ENCODE measurements at regions not wholly inside any gene's neighbourhood (a gene's known extent, or its start where the extent isn't known, plus 50 kb on each side); places are given as distances from the start of the nearest gene placed in this dataset.
A peak's percentile ranks its signal among the peaks of the same experiment; 100 is the strongest.

DNA sequence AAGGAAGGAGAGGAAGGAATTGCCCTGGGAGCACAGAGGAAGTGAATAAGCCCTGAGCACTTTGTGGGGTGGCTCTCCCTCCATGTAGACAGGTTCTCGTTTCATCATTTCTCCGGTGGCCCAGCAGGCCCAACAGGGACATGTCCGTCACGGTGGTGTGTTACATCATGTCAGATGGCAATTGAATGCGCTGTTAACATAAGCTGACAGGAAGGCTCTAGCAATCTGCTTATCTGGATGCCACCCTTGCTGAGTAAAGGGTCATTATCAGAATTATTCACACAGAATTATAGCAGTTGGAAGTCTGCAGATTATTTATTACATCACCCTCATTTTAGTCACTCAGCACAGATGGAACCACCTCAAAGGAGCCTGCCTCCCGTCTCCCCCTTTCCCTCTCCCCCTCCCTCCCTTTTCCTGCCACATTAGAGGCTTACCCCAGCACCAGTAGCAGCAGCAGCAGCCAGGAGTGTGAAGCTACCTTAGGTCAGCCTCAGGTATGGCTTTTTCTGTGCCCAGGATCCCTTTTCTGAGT is 124.3 kb upstream of the TRIM2 start:
- Histone ChIP-seq H3K27ac (ENCODE audit: insufficient read depth, low read length, poor library complexity, severe bottlenecking) (no peak overlapping the region), H3K4me3 (ENCODE audit: low read depth, low read length) (no peak overlapping the region), H3K27me3 (ENCODE audit: control insufficient read depth, insufficient read depth, low read length) (peaks cover 4% of the 10 kb centered on the region), H3K9me3 (ENCODE audit: control insufficient read depth in 2 of 2, low read length in 2 of 2) (no peaks in the 10 kb centered on the region), H3K36me3 (ENCODE audit: control insufficient read depth, insufficient read depth, low read length) (no peaks in the 10 kb centered on the region), H3K4me1 (ENCODE audit: control insufficient read depth, insufficient read depth, low read length, poor library complexity, severe bottlenecking) (peaks cover 22% of the 10 kb centered on the region)
- no peak for ATAC-seq (ENCODE audit: low read depth in 2 of 2)
- Mint-ChIP-seq H3K27me3 (peaks cover 15% of the 10 kb centered on the region), H3K4me1 (peaks cover 8 to 48% (median 19%) of the 10 kb centered on the region in 4 donors), H3K36me3 (no peaks in the 10 kb centered on the region), H3K27ac (peak overlapping the region in 1 of 3 donors; percentile 24), H3K4me3 (no peak overlapping the region), H3K9me3 (no peaks in the 10 kb centered on the region)
- DNase-seq = no peak

DNA sequence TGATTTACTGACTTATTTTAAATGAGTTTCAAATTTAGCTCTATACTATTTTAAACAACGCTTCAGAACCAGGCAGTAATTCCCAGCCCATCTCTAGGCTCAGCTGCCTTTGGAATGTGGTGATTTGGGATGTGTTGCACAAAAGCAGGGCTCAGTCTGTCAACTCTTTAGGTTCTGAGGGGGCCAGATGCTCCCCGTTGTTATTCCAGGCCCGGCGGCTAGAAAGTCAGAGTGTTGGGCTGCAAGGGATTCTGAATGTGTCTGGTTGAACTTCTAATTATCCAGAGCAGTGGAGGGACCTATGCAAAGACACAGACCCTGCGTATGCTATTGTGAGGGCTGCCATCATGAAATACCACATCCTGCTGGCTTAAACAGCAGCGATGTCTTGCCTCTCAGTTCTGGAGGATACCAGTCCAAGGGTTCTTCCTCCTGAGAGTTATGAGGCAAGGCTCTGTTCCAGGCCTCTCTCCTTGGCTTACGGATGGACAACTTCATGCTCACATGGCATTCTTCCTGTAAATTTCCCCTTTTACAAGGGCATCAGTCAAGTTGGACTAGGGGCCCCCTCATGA is 123.2 kb upstream of the TRIM2 start:
- peaks cover 4% of the 10 kb centered on the region for H3K27me3 ChIP-seq (ENCODE audit: control insufficient read depth, insufficient read depth, low read length)
- no peaks in the 10 kb centered on the region for H3K36me3 ChIP-seq (ENCODE audit: control insufficient read depth, insufficient read depth, low read length)
- peak in 1 of 3 donors; percentile 32 for DNase-seq
- H3K27me3 Mint-ChIP-seq = peaks cover 12% of the 10 kb centered on the region
- peaks cover 23% of the 10 kb centered on the region for H3K4me1 ChIP-seq (ENCODE audit: control insufficient read depth, insufficient read depth, low read length, poor library complexity, severe bottlenecking)
- no peak overlapping the region for H3K27ac ChIP-seq (ENCODE audit: insufficient read depth, low read length, poor library complexity, severe bottlenecking)
- no peaks in the 10 kb centered on the region for H3K9me3 ChIP-seq (ENCODE audit: control insufficient read depth in 2 of 2, low read length in 2 of 2)
- H3K9me3 Mint-ChIP-seq = no peaks in the 10 kb centered on the region
- H3K4me3 ChIP-seq (ENCODE audit: low read depth, low read length) = no peak overlapping the region
- no peak overlapping the region for H3K27ac Mint-ChIP-seq
- no peak for ATAC-seq (ENCODE audit: low read depth in 2 of 2)
- H3K4me3 Mint-ChIP-seq = no peak overlapping the region
- peaks cover 14 to 50% (median 28%) of the 10 kb centered on the region in 4 donors for H3K4me1 Mint-ChIP-seq
- H3K36me3 Mint-ChIP-seq = no peaks in the 10 kb centered on the region

DNA sequence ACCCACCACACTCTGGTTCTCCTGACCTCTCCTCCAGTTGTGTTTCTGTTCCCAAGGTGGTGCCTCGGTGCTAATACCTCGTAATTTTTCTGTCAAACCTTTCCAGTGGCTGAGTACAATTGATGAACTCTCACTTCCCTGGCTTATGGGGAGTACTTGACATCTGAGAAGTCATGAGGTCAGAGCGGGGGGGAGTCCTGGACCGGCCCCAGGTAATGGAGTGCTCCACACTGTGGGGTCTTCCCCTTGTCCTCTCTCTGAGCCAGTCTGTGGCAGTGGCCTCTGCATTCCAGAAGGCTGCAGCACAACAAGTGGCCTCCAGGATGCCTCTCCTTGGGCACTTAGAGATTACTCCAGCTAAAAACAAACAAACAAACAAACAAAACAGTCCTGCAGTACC is 122.5 kb upstream of the TRIM2 start:
- no peak overlapping the region for H3K27ac ChIP-seq (ENCODE audit: insufficient read depth, low read length, poor library complexity, severe bottlenecking)
- no peak overlapping the region for H3K4me3 ChIP-seq (ENCODE audit: low read depth, low read length)
- DNase-seq (no peak), ATAC-seq (ENCODE audit: low read depth in 2 of 2) (no peak)
- H3K4me3 Mint-ChIP-seq = no peak overlapping the region
- peaks cover 23% of the 10 kb centered on the region for H3K4me1 ChIP-seq (ENCODE audit: control insufficient read depth, insufficient read depth, low read length, poor library complexity, severe bottlenecking)
- H3K9me3 ChIP-seq (ENCODE audit: control insufficient read depth in 2 of 2, low read length in 2 of 2) = no peaks in the 10 kb centered on the region
- H3K36me3 ChIP-seq (ENCODE audit: control insufficient read depth, insufficient read depth, low read length) = no peaks in the 10 kb centered on the region
- H3K27me3 Mint-ChIP-seq = peaks cover 8% of the 10 kb centered on the region
- H3K36me3 Mint-ChIP-seq = no peaks in the 10 kb centered on the region
- H3K27ac Mint-ChIP-seq = peak overlapping the region in 2 of 3 donors; percentile 34 to 81
- H3K4me1 Mint-ChIP-seq = peaks cover 14 to 50% (median 28%) of the 10 kb centered on the region in 4 donors
- no peaks in the 10 kb centered on the region for H3K9me3 Mint-ChIP-seq
- peaks cover 4% of the 10 kb centered on the region for H3K27me3 ChIP-seq (ENCODE audit: control insufficient read depth, insufficient read depth, low read length)

DNA sequence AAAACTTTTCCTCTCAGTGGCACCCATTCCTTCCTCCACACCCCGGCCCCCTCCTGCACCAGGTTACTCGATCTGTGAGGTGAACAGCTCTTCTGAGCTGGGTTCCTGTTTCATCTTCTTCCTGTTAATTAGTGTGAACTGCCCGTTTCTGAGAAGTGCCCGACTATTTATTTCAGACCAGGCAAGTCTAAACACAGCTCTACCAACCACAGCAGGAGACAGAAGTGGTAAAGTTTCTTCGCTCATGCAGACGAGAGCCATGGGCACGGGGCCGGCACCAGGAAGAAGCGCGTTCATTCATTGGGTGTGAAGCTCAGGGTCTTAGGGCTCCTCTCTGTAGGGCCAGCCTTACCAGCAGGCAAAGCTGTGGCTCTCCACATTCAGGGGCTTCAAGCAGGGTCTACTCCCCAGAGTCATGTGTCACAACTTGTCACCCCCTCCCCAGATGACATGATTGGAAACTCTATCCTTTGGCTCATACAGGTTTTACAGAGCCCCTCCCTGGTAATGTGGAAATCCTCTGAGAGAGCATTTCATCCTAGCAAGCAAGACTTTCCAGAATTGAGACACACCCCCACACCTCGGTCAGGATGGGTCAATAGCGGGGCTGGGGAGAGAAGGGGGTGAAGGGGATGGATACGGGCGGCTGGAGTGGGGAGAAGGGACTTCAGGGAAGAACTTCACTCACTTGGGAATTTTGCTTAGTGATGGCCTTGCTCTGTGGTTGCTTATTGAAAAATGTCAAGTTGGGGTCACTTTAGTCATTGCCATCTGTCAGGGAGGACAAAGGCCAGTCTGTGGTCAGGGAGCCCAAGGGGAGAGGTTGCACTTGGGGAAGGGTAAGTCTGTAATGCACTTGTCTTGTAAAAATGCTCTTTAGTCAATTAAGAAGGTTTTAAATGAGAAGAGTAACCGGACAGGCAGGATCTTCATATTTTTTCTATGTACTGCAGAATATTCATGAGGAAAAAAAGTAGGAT is 121.6 kb upstream of the TRIM2 start:
- Histone ChIP-seq H3K4me3 (ENCODE audit: low read depth, low read length) (no peak overlapping the region), H3K27ac (ENCODE audit: insufficient read depth, low read length, poor library complexity, severe bottlenecking) (no peak overlapping the region), H3K9me3 (ENCODE audit: control insufficient read depth in 2 of 2, low read length in 2 of 2) (no peaks in the 10 kb centered on the region), H3K36me3 (ENCODE audit: control insufficient read depth, insufficient read depth, low read length) (no peaks in the 10 kb centered on the region), H3K27me3 (ENCODE audit: control insufficient read depth, insufficient read depth, low read length) (peaks cover 4% of the 10 kb centered on the region), H3K4me1 (ENCODE audit: control insufficient read depth, insufficient read depth, low read length, poor library complexity, severe bottlenecking) (peaks cover 23% of the 10 kb centered on the region)
- H3K27ac Mint-ChIP-seq = peak overlapping the region; percentile 48 to 95 (median 81)
- H3K9me3 Mint-ChIP-seq = no peaks in the 10 kb centered on the region
- peaks cover 8% of the 10 kb centered on the region for H3K27me3 Mint-ChIP-seq
- no peaks in the 10 kb centered on the region for H3K36me3 Mint-ChIP-seq
- H3K4me1 Mint-ChIP-seq = peaks cover 14 to 50% (median 28%) of the 10 kb centered on the region in 4 donors
- peak overlapping the region in 2 of 4 donors; percentile 65 to 79 for H3K4me3 Mint-ChIP-seq
- DNase-seq = peak in 1 of 3 donors; percentile 87
- ATAC-seq (ENCODE audit: low read depth in 2 of 2) = peak; percentile 73 to 81

DNA sequence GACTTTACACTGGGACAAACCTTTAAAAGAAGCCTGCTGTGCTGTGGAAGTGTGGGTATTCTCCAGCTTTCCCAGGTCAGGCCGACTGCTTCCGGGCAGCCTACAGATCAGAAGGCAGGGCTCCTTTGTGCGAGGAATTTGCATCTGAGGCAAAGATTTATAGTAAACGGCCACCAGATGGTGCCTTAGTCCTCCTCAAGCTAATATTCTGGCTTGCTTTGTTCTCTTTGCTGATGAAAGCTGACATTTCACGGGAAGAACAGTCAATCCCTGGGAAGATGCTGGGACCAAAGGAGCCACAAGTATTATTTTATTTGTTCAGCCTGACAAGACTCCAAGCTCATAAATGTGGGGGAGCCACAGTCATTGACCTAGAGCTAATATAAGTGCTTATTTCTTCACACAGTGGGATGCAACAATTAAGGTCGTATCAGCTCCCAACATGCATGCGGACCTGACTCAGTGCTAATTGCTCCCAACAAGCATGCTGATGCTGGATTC is 120.7 kb upstream of the TRIM2 start:
- H3K4me1 Mint-ChIP-seq = peaks cover 14 to 50% (median 28%) of the 10 kb centered on the region in 4 donors
- peaks cover 8% of the 10 kb centered on the region for H3K27me3 Mint-ChIP-seq
- peak overlapping the region; percentile 81 to 89 (median 87) for H3K27ac Mint-ChIP-seq
- H3K36me3 Mint-ChIP-seq = no peaks in the 10 kb centered on the region
- ATAC-seq (ENCODE audit: low read depth in 2 of 2) (peak in 1 of 2 donors; percentile 58), DNase-seq (peak; percentile 7 to 85 (median 58))
- H3K9me3 Mint-ChIP-seq = no peaks in the 10 kb centered on the region
- Histone ChIP-seq H3K4me1 (ENCODE audit: control insufficient read depth, insufficient read depth, low read length, poor library complexity, severe bottlenecking) (peaks cover 23% of the 10 kb centered on the region), H3K36me3 (ENCODE audit: control insufficient read depth, insufficient read depth, low read length) (no peaks in the 10 kb centered on the region), H3K9me3 (ENCODE audit: control insufficient read depth in 2 of 2, low read length in 2 of 2) (no peaks in the 10 kb centered on the region), H3K4me3 (ENCODE audit: low read depth, low read length) (peak overlapping the region; percentile 7), H3K27me3 (ENCODE audit: control insufficient read depth, insufficient read depth, low read length) (peaks cover 4% of the 10 kb centered on the region), H3K27ac (ENCODE audit: insufficient read depth, low read length, poor library complexity, severe bottlenecking) (no peak overlapping the region)
- peak overlapping the region in 3 of 4 donors; percentile 11 to 74 (median 67) for H3K4me3 Mint-ChIP-seq

DNA sequence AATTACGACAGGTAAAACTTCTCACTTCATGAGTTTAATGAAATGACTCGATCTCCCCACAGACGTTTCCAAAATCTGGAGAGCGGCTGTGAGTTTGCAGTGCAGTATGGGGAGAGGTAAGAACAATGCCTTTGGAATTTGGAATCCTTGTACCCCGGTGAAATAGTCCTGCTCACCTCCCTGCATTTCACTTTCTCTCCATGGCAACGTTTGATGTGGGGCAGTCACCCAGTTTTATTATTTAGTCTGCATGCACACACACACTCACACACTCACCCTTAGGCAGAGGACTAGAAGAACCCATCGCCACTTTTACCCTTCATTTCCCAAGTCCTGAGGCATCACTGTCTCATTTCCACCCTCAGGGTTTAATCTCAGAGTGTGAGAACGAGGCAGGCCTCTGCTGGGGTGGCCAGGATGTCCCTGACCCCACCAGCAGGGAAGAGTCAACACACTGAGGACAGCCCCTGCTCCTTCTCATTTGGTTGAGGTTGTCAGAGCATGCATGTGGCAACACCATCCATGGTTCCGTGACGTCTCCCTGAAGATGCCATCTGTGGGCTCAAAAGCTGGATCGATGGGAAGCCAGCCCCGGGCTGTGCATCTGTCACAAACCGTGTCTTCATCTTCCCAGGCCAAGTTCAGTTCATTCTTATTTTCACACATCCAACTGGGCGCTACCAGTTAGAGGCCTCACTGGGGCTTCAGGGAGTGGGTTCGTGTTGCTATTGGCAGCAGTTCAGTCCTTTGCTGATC is 119.8 kb upstream of the TRIM2 start:
- no peaks in the 10 kb centered on the region for H3K9me3 ChIP-seq (ENCODE audit: control insufficient read depth in 2 of 2, low read length in 2 of 2)

More for the DNA sequence above, 119.8 kb upstream of the TRIM2 start:
- no peaks in the 10 kb centered on the region for H3K36me3 ChIP-seq (ENCODE audit: control insufficient read depth, insufficient read depth, low read length)
- Mint-ChIP-seq H3K9me3 (no peaks in the 10 kb centered on the region), H3K4me3 (no peak overlapping the region), H3K27me3 (peaks cover 5% of the 10 kb centered on the region), H3K4me1 (peaks cover 14 to 50% (median 28%) of the 10 kb centered on the region in 4 donors), H3K27ac (no peak overlapping the region), H3K36me3 (no peaks in the 10 kb centered on the region)
- no peak overlapping the region for H3K4me3 ChIP-seq (ENCODE audit: low read depth, low read length)
- peaks cover 4% of the 10 kb centered on the region for H3K27me3 ChIP-seq (ENCODE audit: control insufficient read depth, insufficient read depth, low read length)
- H3K27ac ChIP-seq (ENCODE audit: insufficient read depth, low read length, poor library complexity, severe bottlenecking) = no peak overlapping the region
- ATAC-seq (ENCODE audit: low read depth in 2 of 2) (no peak), DNase-seq (no peak)
- H3K4me1 ChIP-seq (ENCODE audit: control insufficient read depth, insufficient read depth, low read length, poor library complexity, severe bottlenecking) = peaks cover 23% of the 10 kb centered on the region
